ENCODE measurements at regions not wholly inside any gene's neighbourhood (a gene's known extent, or its start where the extent isn't known, plus 50 kb on each side); places are given as distances from the start of the nearest gene placed in this dataset.
A peak's percentile ranks its signal among the peaks of the same experiment; 100 is the strongest.

DNA sequence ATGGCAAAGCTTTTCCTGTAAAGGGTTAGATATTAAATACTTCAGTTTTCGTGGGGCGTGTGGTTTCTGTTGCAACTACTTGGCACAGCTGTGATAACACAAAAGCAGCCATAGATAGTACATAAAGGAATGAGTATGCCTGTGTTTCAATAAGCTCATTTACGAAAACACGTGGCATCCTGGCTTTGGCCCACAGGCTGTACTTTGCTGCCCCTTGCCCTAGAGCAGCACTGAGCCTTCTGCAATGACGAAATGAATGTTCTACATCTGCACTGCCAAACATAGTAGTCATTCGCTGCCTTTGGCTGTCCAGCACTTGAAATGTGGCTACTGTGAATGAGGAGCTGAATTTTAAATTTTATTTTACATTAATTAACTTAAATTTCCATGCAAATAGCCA is 376.2 kb upstream of the TPK1 start:
- H3F3A ChIP-seq (ENCODE audit: insufficient read depth, low read length, poor library complexity, severe bottlenecking) = no peaks in the 10 kb centered on the region
- H2AFZ ChIP-seq (ENCODE audit: low read depth, low read length) = no peak overlapping the region
- H3K79me2 ChIP-seq (replicated peaks; ENCODE audit: insufficient read depth, low read length) = no peaks in the 10 kb centered on the region
- no peak for TF ChIP-seq TAF1 (IDR thresholded peaks at IDR 0.05; ENCODE audit: low read depth)
- no peak overlapping the region for H3K9ac ChIP-seq (ENCODE audit: low read length)
- no peak overlapping the region for H3K27ac ChIP-seq (ENCODE audit: low read length)
- H4K20me1 ChIP-seq (ENCODE audit: insufficient read depth) = no peaks in the 10 kb centered on the region
- no peaks in the 10 kb centered on the region for H3K9me2 ChIP-seq (ENCODE audit: insufficient read depth, low read length)
- H3K27me3 ChIP-seq (ENCODE audit: insufficient read depth, low read depth, low read length) = no peaks in the 10 kb centered on the region
- H3K4me2 ChIP-seq (ENCODE audit: low read length) = no peak overlapping the region
- H3K9me3 ChIP-seq (ENCODE audit: low read length) = no peaks in the 10 kb centered on the region
- no peak overlapping the region for H3K4me3 ChIP-seq (ENCODE audit: low read length)
- H3K36me3 ChIP-seq (ENCODE audit: insufficient read depth, low read length) = no peaks in the 10 kb centered on the region

DNA sequence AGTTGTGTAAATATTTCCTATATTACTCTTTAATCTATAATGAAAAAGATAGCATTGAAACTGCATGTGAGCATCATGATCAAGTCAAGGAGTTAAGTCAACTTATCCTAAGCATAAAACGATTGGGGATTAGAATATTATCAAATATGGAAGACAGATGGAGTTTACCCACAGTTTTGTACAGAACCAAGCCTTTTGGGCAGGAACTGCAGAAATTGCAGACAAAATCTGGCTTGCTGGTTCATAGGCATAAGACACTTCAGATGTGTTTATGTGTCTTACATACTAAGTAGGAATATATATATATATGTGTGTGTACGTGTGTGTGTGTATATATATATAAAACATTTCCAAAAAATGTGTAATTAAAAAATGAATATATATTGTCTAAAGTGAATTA is 375.4 kb upstream of the TPK1 start:
- Histone ChIP-seq H3F3A (ENCODE audit: insufficient read depth, low read length, poor library complexity, severe bottlenecking) (no peaks in the 10 kb centered on the region), H3K9me2 (ENCODE audit: insufficient read depth, low read length) (no peaks in the 10 kb centered on the region), H3K9me3 (ENCODE audit: low read length) (no peaks in the 10 kb centered on the region), H3K27ac (ENCODE audit: low read length) (no peak overlapping the region), H4K20me1 (ENCODE audit: insufficient read depth) (no peaks in the 10 kb centered on the region), H3K4me3 (ENCODE audit: low read length) (no peak overlapping the region), H2AFZ (ENCODE audit: low read depth, low read length) (no peak overlapping the region), H3K79me2 (replicated peaks; ENCODE audit: insufficient read depth, low read length) (no peaks in the 10 kb centered on the region), H3K9ac (ENCODE audit: low read length) (no peak overlapping the region), H3K4me2 (ENCODE audit: low read length) (no peak overlapping the region), H3K36me3 (ENCODE audit: insufficient read depth, low read length) (no peaks in the 10 kb centered on the region), H3K27me3 (ENCODE audit: insufficient read depth, low read depth, low read length) (no peaks in the 10 kb centered on the region)
- TF ChIP-seq TAF1 (IDR thresholded peaks at IDR 0.05; ENCODE audit: low read depth) (no peak), EZH2 (IDR thresholded peaks at IDR 0.05; ENCODE audit: borderline replicate concordance, insufficient read depth, low read length, poor library complexity, severe bottlenecking) (no peak), RAD21 (conservative IDR thresholded peaks at IDR 0.05) (no peak), POLR2AphosphoS5 (IDR thresholded peaks at IDR 0.05) (no peak), MXI1 (conservative IDR thresholded peaks at IDR 0.05; ENCODE audit: poor library complexity, severe bottlenecking) (no peak), EP300 (conservative IDR thresholded peaks at IDR 0.05; ENCODE audit: poor library complexity, severe bottlenecking) (no peak), SMC3 (conservative IDR thresholded peaks at IDR 0.05; ENCODE audit: poor library complexity) (no peak)
- TF ChIP-seq, protein P1, sequence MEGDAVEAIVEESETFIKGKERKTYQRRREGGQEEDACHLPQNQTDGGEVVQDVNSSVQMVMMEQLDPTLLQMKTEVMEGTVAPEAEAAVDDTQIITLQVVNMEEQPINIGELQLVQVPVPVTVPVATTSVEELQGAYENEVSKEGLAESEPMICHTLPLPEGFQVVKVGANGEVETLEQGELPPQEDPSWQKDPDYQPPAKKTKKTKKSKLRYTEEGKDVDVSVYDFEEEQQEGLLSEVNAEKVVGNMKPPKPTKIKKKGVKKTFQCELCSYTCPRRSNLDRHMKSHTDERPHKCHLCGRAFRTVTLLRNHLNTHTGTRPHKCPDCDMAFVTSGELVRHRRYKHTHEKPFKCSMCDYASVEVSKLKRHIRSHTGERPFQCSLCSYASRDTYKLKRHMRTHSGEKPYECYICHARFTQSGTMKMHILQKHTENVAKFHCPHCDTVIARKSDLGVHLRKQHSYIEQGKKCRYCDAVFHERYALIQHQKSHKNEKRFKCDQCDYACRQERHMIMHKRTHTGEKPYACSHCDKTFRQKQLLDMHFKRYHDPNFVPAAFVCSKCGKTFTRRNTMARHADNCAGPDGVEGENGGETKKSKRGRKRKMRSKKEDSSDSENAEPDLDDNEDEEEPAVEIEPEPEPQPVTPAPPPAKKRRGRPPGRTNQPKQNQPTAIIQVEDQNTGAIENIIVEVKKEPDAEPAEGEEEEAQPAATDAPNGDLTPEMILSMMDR (IDR thresholded peaks at IDR 0.05; ENCODE audit: poor library complexity, severe bottlenecking) = no peak
- TF ChIP-seq, protein P2, sequence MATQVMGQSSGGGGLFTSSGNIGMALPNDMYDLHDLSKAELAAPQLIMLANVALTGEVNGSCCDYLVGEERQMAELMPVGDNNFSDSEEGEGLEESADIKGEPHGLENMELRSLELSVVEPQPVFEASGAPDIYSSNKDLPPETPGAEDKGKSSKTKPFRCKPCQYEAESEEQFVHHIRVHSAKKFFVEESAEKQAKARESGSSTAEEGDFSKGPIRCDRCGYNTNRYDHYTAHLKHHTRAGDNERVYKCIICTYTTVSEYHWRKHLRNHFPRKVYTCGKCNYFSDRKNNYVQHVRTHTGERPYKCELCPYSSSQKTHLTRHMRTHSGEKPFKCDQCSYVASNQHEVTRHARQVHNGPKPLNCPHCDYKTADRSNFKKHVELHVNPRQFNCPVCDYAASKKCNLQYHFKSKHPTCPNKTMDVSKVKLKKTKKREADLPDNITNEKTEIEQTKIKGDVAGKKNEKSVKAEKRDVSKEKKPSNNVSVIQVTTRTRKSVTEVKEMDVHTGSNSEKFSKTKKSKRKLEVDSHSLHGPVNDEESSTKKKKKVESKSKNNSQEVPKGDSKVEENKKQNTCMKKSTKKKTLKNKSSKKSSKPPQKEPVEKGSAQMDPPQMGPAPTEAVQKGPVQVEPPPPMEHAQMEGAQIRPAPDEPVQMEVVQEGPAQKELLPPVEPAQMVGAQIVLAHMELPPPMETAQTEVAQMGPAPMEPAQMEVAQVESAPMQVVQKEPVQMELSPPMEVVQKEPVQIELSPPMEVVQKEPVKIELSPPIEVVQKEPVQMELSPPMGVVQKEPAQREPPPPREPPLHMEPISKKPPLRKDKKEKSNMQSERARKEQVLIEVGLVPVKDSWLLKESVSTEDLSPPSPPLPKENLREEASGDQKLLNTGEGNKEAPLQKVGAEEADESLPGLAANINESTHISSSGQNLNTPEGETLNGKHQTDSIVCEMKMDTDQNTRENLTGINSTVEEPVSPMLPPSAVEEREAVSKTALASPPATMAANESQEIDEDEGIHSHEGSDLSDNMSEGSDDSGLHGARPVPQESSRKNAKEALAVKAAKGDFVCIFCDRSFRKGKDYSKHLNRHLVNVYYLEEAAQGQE (IDR thresholded peaks at IDR 0.05; ENCODE audit: borderline replicate concordance) = no peak

DNA sequence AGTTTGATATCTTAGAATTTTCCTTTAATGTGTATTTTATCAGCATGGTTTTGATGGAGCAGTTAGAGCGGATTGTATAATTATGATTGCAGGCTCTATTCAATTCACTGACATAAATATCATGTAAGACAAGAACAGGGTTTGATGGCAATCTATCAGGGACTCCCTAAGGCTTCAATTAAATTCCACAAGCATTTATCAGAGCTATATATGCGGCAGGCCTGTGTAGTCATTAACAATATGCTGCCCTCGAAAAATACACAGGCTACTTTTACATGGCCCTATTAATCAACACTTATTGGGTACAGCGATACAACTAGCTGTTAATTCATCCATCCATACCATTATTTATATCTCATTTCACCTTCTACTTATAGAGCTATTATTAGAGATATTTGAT is 358.1 kb upstream of the TPK1 start:
- H3K27me3 ChIP-seq (ENCODE audit: insufficient read depth, low read depth, low read length) = no peaks in the 10 kb centered on the region
- H3K27ac ChIP-seq (ENCODE audit: low read length) = peak overlapping the region; percentile 48
- no peaks in the 10 kb centered on the region for H3F3A ChIP-seq (ENCODE audit: insufficient read depth, low read length, poor library complexity, severe bottlenecking)
- no peaks in the 10 kb centered on the region for H3K36me3 ChIP-seq (ENCODE audit: insufficient read depth, low read length)
- no peak overlapping the region for H3K4me2 ChIP-seq (ENCODE audit: low read length)
- H3K9me3 ChIP-seq (ENCODE audit: low read length) = no peaks in the 10 kb centered on the region
- no peak for TF ChIP-seq EZH2 (IDR thresholded peaks at IDR 0.05; ENCODE audit: borderline replicate concordance, insufficient read depth, low read length, poor library complexity, severe bottlenecking)
- TF ChIP-seq, protein P2 (IDR thresholded peaks at IDR 0.05; ENCODE audit: borderline replicate concordance) = no peak
- no peak for TF ChIP-seq TAF1 (IDR thresholded peaks at IDR 0.05; ENCODE audit: low read depth)
- no peak for TF ChIP-seq RAD21 (conservative IDR thresholded peaks at IDR 0.05)
- peak; percentile 42 for TF ChIP-seq POLR2AphosphoS5 (IDR thresholded peaks at IDR 0.05)
- no peak for TF ChIP-seq EP300 (conservative IDR thresholded peaks at IDR 0.05; ENCODE audit: poor library complexity, severe bottlenecking)
- no peaks in the 10 kb centered on the region for H3K9me2 ChIP-seq (ENCODE audit: insufficient read depth, low read length)
- no peaks in the 10 kb centered on the region for H4K20me1 ChIP-seq (ENCODE audit: insufficient read depth)
- no peaks in the 10 kb centered on the region for H3K79me2 ChIP-seq (replicated peaks; ENCODE audit: insufficient read depth, low read length)
- H3K9ac ChIP-seq (ENCODE audit: low read length) = no peak overlapping the region
- H2AFZ ChIP-seq (ENCODE audit: low read depth, low read length) = no peak overlapping the region
- peak overlapping the region; percentile 3 for H3K4me3 ChIP-seq (ENCODE audit: low read length)

Measured in neural cell (in vitro differentiated cells).